ENCODE measurements at regions not wholly inside any gene's neighbourhood (a gene's known extent, or its start where the extent isn't known, plus 50 kb on each side); places are given as distances from the start of the nearest gene placed in this dataset.

DNA sequence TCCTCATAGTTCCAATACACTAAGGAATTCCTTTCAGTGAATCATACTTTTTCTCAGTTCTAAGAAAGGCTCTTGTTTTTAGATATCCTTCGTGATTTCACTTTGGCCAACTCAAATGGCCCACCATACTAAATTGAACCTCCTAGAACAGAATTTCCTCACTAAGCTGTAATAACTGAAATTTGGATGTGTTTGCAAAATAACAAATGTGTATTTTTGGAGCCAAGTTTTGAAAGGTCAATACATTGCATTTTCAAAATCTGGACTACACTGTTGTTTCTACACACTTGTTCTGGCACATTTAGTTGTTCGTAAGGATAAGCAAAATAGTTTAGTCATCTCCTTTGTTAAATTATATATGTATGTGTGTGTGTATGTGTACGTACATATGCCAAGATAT, 439.0 kb upstream of the STXBP6 start:
- no peak overlapping the region for H3K27ac ChIP-seq
- no peak for DNase-seq
- intact Hi-C loops (cut with DNase I), result no loop called here
- no peaks in the 10 kb centered on the region for H3K4me1 ChIP-seq
- no peaks in the 10 kb centered on the region for H3K36me3 ChIP-seq
- 77% methylated on average over 3 of the region's 3 CpGs for WGBS, 2 donors
- no peaks in the 10 kb centered on the region for H3K27me3 ChIP-seq
- H3K4me3 ChIP-seq (replicated peaks in 1 of 3), result no peak overlapping the region
- H3K9me3 ChIP-seq, result no peaks in the 10 kb centered on the region
- no peak for TF ChIP-seq POLR2A (IDR thresholded peaks at IDR 0.05)
- TF ChIP-seq, protein P1, sequence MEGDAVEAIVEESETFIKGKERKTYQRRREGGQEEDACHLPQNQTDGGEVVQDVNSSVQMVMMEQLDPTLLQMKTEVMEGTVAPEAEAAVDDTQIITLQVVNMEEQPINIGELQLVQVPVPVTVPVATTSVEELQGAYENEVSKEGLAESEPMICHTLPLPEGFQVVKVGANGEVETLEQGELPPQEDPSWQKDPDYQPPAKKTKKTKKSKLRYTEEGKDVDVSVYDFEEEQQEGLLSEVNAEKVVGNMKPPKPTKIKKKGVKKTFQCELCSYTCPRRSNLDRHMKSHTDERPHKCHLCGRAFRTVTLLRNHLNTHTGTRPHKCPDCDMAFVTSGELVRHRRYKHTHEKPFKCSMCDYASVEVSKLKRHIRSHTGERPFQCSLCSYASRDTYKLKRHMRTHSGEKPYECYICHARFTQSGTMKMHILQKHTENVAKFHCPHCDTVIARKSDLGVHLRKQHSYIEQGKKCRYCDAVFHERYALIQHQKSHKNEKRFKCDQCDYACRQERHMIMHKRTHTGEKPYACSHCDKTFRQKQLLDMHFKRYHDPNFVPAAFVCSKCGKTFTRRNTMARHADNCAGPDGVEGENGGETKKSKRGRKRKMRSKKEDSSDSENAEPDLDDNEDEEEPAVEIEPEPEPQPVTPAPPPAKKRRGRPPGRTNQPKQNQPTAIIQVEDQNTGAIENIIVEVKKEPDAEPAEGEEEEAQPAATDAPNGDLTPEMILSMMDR (IDR thresholded peaks at IDR 0.05), result no peak

DNA sequence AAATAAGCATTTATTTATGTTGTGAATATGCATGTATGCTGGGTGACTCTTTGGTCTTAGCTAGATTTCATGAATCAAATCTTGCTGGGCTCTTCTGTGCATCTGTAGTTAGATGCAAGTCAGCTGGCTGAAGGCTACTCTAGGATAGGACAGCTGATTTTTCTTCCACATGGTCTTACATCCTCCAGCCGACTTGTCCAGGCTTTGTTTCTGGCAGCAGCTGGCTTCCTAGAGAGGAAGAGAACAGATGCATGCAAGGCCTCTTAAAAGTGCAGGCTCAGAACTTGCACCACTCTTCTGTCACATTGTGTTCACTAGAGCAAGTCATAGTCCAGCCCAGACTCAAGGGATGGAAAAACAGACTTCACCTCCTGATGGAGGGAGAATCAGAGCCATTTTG, 435.4 kb upstream of the STXBP6 start:
- Histone ChIP-seq H3K36me3 (no peaks in the 10 kb centered on the region), H3K4me3 (replicated peaks in 1 of 3) (no peak overlapping the region), H3K9me3 (no peaks in the 10 kb centered on the region), H3K4me1 (no peaks in the 10 kb centered on the region), H3K27me3 (no peaks in the 10 kb centered on the region), H3K27ac (no peak overlapping the region)
- 11 to 25% methylated on average over 1 of the region's 1 CpG for WGBS, 2 donors
- intact Hi-C loops (cut with DNase I), result no loop called here
- DNase-seq, result no peak
- no peak for TF ChIP-seq POLR2A (IDR thresholded peaks at IDR 0.05)
- TF ChIP-seq, protein P1 (IDR thresholded peaks at IDR 0.05), result no peak

DNA sequence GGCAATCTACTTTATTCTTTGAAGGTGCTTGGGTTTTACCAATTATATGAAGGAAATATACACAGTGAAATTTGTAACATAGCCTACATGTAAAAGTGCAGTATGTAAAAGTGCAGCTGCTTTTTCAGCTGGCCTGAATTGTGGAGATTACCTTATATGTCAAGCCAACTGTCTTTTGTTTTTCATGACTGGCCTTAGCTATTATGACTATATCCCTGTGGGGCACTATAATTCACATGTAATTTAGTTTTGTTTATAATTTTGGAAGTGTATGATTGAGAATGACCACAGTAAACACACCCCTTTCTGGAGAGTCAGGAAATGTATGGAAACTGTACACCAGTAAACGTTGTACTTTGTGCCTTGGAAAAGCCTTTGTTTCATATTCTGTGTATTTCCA, 435.0 kb upstream of the STXBP6 start:
- intact Hi-C loops (cut with DNase I), result no loop called here
- no peaks in the 10 kb centered on the region for H3K9me3 ChIP-seq
- DNase-seq, result no peak
- H3K36me3 ChIP-seq, result no peaks in the 10 kb centered on the region
- H3K4me1 ChIP-seq, result no peaks in the 10 kb centered on the region
- no peaks in the 10 kb centered on the region for H3K27me3 ChIP-seq
- H3K27ac ChIP-seq, result no peak overlapping the region
- no peak overlapping the region for H3K4me3 ChIP-seq (replicated peaks in 1 of 3)
- WGBS, 2 donors, result 64 to 79% methylated on average over 1 of the region's 1 CpG
- TF ChIP-seq, protein P1 (IDR thresholded peaks at IDR 0.05), result no peak
- no peak for TF ChIP-seq POLR2A (IDR thresholded peaks at IDR 0.05)

DNA sequence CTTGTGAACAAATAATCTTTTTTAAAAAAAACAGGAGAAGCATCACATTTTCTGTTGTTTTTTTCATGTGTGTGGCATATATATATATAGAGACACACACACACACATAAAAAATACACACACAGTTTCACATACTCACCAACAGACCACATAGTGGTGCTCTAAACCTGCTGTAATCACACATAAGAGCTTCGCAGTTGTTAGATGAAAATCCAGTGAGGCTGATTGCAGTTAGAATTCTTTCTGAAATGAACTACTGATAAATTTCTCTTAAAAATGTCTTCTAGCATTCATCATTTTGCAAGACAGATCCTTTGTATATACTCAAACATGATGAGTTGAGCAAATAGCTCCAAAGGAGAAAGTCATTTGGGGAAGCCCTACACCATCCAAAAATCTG, 434.3 kb upstream of the STXBP6 start:
- no peak overlapping the region for H3K4me3 ChIP-seq (replicated peaks in 1 of 3)
- intact Hi-C loops (cut with DNase I), result no loop called here
- no peaks in the 10 kb centered on the region for H3K9me3 ChIP-seq
- DNase-seq, result no peak
- H3K27ac ChIP-seq, result no peak overlapping the region
- H3K27me3 ChIP-seq, result no peaks in the 10 kb centered on the region
- TF ChIP-seq, protein P1 (IDR thresholded peaks at IDR 0.05), result no peak
- TF ChIP-seq POLR2A (IDR thresholded peaks at IDR 0.05), result no peak
- WGBS, 2 donors, result 78 to 79% methylated on average over 1 of the region's 1 CpG
- no peaks in the 10 kb centered on the region for H3K4me1 ChIP-seq
- H3K36me3 ChIP-seq, result no peaks in the 10 kb centered on the region

DNA sequence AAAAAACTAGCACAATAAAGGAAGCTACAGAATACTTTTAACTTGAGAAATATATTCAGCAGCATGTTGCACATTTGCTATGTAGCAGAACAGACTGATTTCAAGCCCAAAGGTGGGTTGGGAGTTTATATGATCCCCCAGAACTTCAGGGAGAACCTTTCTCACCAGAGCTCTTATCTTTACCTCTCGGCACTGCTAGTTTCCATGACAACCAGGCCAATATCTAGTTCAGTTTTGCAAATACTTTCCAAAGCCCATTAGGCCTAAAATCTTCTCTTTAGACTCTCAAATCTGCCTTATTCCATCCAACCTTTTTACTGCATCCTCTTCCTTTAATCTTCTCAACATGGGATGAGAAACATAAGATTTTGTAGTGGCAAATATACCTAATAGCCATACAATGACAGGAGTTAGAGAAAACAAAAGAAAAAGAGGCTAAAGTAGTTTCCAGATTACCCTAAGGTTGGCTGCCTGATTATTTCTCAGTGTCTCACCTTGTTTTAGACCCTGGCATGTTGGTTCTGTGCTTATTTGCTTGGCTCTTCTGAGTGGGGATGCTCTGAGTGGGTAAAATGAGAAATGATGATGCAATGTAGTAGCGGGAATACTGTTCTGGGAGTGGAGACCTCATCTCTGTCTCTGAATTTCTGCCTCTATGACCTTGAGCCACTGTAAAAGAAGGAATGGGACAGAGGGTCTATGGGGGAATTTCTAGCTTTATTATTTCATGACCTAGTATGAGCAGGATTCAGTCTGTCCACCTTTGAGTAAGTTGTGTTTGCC, 427.6 kb upstream of the STXBP6 start:
- no peak for TF ChIP-seq POLR2A (IDR thresholded peaks at IDR 0.05)
- TF ChIP-seq, protein P1 (IDR thresholded peaks at IDR 0.05), result no peak
- no peak overlapping the region for H3K4me3 ChIP-seq (replicated peaks in 1 of 3)
- H3K9me3 ChIP-seq, result no peaks in the 10 kb centered on the region
- H3K4me1 ChIP-seq, result no peaks in the 10 kb centered on the region
- 60 to 68% methylated on average over 2 of the region's 2 CpGs for WGBS, 2 donors
- intact Hi-C loops (cut with DNase I), result no loop called here
- H3K36me3 ChIP-seq, result no peaks in the 10 kb centered on the region
- no peak overlapping the region for H3K27ac ChIP-seq
- no peak for DNase-seq
- H3K27me3 ChIP-seq, result no peaks in the 10 kb centered on the region

Data from thyroid gland (tissue), 4 donors.